GM06990 (cell line): ENCODE measurements at regions not wholly inside any gene's neighbourhood (a gene's known extent, or its start where the extent isn't known, plus 50 kb on each side); places are given as distances from the start of the nearest gene placed in this dataset.
A peak's percentile ranks its signal among the peaks of the same experiment; 100 is the strongest.

Source experiments
- DNase-seq: peaks from one replicate; pipeline ENCODE4 v3.0.0-alpha.2; 2011; ENCODE audit not compliant: insufficient read length; ENCODE audit errors: extremely low read depth
- H3K27me3 ChIP-seq: replicated peaks from 2 replicates; pipeline ENCODE4 v1.6.0; 2011; ENCODE audit warnings: low read length; ENCODE audit not compliant: control insufficient read depth, insufficient read depth
- H3K36me3 ChIP-seq: 2 replicates; pipeline ENCODE4 v1.5.1; 2011; ENCODE audit warnings: low read length; ENCODE audit not compliant: control insufficient read depth, insufficient read depth
- H3K4me3 ChIP-seq: replicated peaks from 2 replicates; pipeline ENCODE4 v1.5.1; 2011; ENCODE audit warnings: low read depth, mild to moderate bottlenecking, control low read depth, low read length
- CTCF ChIP-seq: IDR thresholded peaks from 2 replicates; pipeline ENCODE4 v1.5.1; 2011; ENCODE audit warnings: low read length, control low read depth, mild to moderate bottlenecking, inconsistent platforms; ENCODE audit not compliant: insufficient read depth, poor library complexity, severe bottlenecking

- H3K4me3 ChIP-seq = no peak overlapping the region
- H3K36me3 ChIP-seq = no peaks in the 10 kb centered on the region
- no peak for DNase-seq
- no peaks in the 10 kb centered on the region for H3K27me3 ChIP-seq
- TF ChIP-seq CTCF = no peak
These were observed 90.0 kb downstream of the CXCL12 start for GRCh38 chr10:44294726-44295412.

GRCh38 chr10:44293842-44294241 is 91.1 kb downstream of the CXCL12 start:
- no peaks in the 10 kb centered on the region for H3K27me3 ChIP-seq
- no peak overlapping the region for H3K4me3 ChIP-seq
- no peaks in the 10 kb centered on the region for H3K36me3 ChIP-seq
- no peak for DNase-seq
- no peak for TF ChIP-seq CTCF

- no peak for TF ChIP-seq CTCF
- Histone ChIP-seq H3K27me3 (no peaks in the 10 kb centered on the region), H3K4me3 (no peak overlapping the region), H3K36me3 (no peaks in the 10 kb centered on the region)
- peak; percentile 36 for DNase-seq
These were observed 91.6 kb downstream of the CXCL12 start for GRCh38 chr10:44293306-44293778.

GRCh38 chr10:44292390-44293002 is 92.4 kb downstream of the CXCL12 start:
- no peak for DNase-seq
- Histone ChIP-seq H3K36me3 (no peaks in the 10 kb centered on the region), H3K4me3 (no peak overlapping the region), H3K27me3 (no peaks in the 10 kb centered on the region)
- no peak for TF ChIP-seq CTCF

GRCh38 chr10:44291091-44291490 is 93.8 kb downstream of the CXCL12 start:
- Histone ChIP-seq H3K36me3 (no peaks in the 10 kb centered on the region), H3K4me3 (no peak overlapping the region), H3K27me3 (no peaks in the 10 kb centered on the region)
- DNase-seq = no peak
- TF ChIP-seq CTCF = no peak
